Lung (tissue), 11 donors: ENCODE measurements at regions not wholly inside any gene's neighbourhood (a gene's known extent, or its start where the extent isn't known, plus 50 kb on each side); places are given as distances from the start of the nearest gene placed in this dataset.

Experiments used
- ATAC-seq: fragments of 200-7000 bp; cut with Tn5 transposase; one replicate; pipeline ENCODE4 v1.9.1; 2020; ENCODE audit warnings: moderate number of reproducible peaks; ENCODE audit not compliant: insufficient read depth, low FRiP score
- DNase-seq, 3 donors: peaks; one replicate each; pipeline ENCODE4 v3.0.0-alpha.2; 2013 to 2017
- H3K27ac ChIP-seq, 2 donors: one replicate each; pipeline ENCODE4 v1.5.1; 2013; ENCODE audit warnings: mild to moderate bottlenecking in 2 of 2, moderate library complexity in 2 of 2, control low read depth in 1 of 2, inconsistent platforms in 1 of 2, low read depth in 1 of 2, low read length in 1 of 2
- H3K27me3 ChIP-seq, 3 donors: one replicate each; pipeline ENCODE4 v1.5.1; 2013; ENCODE audit warnings: low read length in 2 of 3; ENCODE audit not compliant: control insufficient read depth in 3 of 3, insufficient read depth in 3 of 3
- H3K36me3 ChIP-seq, 4 donors: one replicate each; pipeline ENCODE4 v1.5.1; 2013; ENCODE audit warnings: low read length in 4 of 4, mild to moderate bottlenecking in 1 of 4, moderate library complexity in 1 of 4; ENCODE audit not compliant: control insufficient read depth in 4 of 4, insufficient read depth in 4 of 4
- H3K4me1 ChIP-seq, 5 donors: one replicate each; pipeline ENCODE4 v1.5.1; 2013; ENCODE audit warnings: low read length in 5 of 5, mild to moderate bottlenecking in 2 of 5, moderate library complexity in 1 of 5; ENCODE audit not compliant: control insufficient read depth in 5 of 5, insufficient read depth in 5 of 5
- H3K4me3 ChIP-seq: one replicate; pipeline ENCODE4 v1.5.1; 2013; ENCODE audit warnings: mild to moderate bottlenecking, control low read depth, moderate library complexity
- H3K9ac ChIP-seq, 2 donors: one replicate each; pipeline ENCODE4 v1.5.1; 2013; ENCODE audit warnings: low read length in 2 of 2, control low read depth in 1 of 2; ENCODE audit not compliant: insufficient read depth in 1 of 2
- H3K9me3 ChIP-seq, 4 donors: one replicate each; pipeline ENCODE4 v1.5.1; 2013; ENCODE audit warnings: low read length in 3 of 4, mild to moderate bottlenecking in 1 of 4, moderate library complexity in 1 of 4; ENCODE audit not compliant: control insufficient read depth in 4 of 4, insufficient read depth in 3 of 4
- CTCF ChIP-seq: IDR thresholded peaks from 2 replicates; pipeline ENCODE4 v1.5.1; 2012; ENCODE audit warnings: mild to moderate bottlenecking; ENCODE audit errors: control extremely low read depth, extremely low read depth
- WGBS, 2 donors: extraction: QIAGEN DNeasy Blood & Tissue Kit; methylation state at CpG; one replicate each; pipeline ENCODE4 v1.1.7; 2013; 5-methylcytosine and 5-hydroxymethylcytosine counted together
- donor health status: control.
- donor health status: control.
- donor health status: Bipolar disorder and iron deficiency.
- donor health status: healthy.
- donor health status: DM: yes; HTN: yes; CAD: no.

GRCh38 chr15:72998681-72999466, 53.4 kb upstream of the NEO1 start:
- Histone ChIP-seq H3K27ac (no peak overlapping the region), H3K4me3 (no peak overlapping the region), H3K27me3 (no peaks in the 10 kb centered on the region), H3K4me1 (peaks cover 0 to 36% (median 1%) of the 10 kb centered on the region in 5 donors), H3K36me3 (no peaks in the 10 kb centered on the region), H3K9ac (no peak overlapping the region), H3K9me3 (no peaks in the 10 kb centered on the region)
- TF ChIP-seq CTCF: no peak
- no peak for DNase-seq
- no peak for ATAC-seq
- WGBS, 2 donors: 88 to 91% methylated on average over 18 of the region's 18 CpGs

DNA sequence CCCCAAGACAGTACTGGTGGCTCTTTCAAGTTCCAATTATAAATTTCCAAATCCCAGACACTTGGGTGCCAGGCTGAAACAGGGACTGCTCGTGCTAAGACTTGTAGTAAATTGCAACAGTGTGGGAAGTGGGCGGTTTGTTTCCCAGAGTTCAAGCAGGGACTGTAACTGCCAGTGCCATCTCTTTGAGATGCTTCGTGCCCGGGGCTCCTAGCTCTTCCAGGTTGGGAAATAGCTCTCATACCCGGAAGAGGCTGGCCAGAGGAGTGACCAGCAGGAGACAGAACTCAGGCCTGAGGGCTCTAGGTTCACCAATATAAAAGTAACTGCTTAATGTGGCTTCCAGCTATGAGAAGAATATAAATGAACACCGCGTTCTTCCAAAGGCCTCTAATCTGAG, 54.0 kb upstream of the NEO1 start:
- no peak for ATAC-seq

GRCh38 chr15:72995849-72996248, 56.4 kb upstream of the NEO1 start:
- Histone ChIP-seq H3K36me3 (no peaks in the 10 kb centered on the region), H3K9ac (no peak overlapping the region), H3K27ac (no peak overlapping the region), H3K9me3 (no peaks in the 10 kb centered on the region), H3K4me1 (peaks cover 0 to 59% (median 5%) of the 10 kb centered on the region in 5 donors), H3K4me3 (no peak overlapping the region), H3K27me3 (no peaks in the 10 kb centered on the region)
- DNase-seq (peak in 2 of 3 donors; percentile 34 to 72), ATAC-seq (no peak)
- TF ChIP-seq CTCF: no peak
- 81% methylated on average over 2 of the region's 2 CpGs for WGBS, 2 donors

More for the DNA sequence above, 54.0 kb upstream of the NEO1 start:
- Histone ChIP-seq H3K9me3 (no peaks in the 10 kb centered on the region), H3K27me3 (no peaks in the 10 kb centered on the region), H3K4me3 (no peak overlapping the region), H3K36me3 (no peaks in the 10 kb centered on the region), H3K9ac (no peak overlapping the region), H3K27ac (no peak overlapping the region), H3K4me1 (peaks cover 0 to 42% (median 2%) of the 10 kb centered on the region in 5 donors)
- WGBS, 2 donors: 78 to 85% methylated on average over 7 of the region's 7 CpGs
- no peak for TF ChIP-seq CTCF
- DNase-seq: no peak
